NCI-H774 (cell line): ENCODE measurements at regions not wholly inside any gene's neighbourhood (a gene's known extent, or its start where the extent isn't known, plus 50 kb on each side); places are given as distances from the start of the nearest gene placed in this dataset.

ENCODE experiments used
- DNase-seq: peaks from one replicate; lab custom pipeline; 2025; lab: John Stamatoyannopoulos, UW

GRCh38 chr3:106616556-106616955 is 747.7 kb upstream of the CBLB start:
- no peak for DNase-seq

- no peak for DNase-seq
These were observed 748.5 kb upstream of the CBLB start for GRCh38 chr3:106617276-106617675.

GRCh38 chr3:106620646-106621045 is 751.8 kb upstream of the CBLB start:
- DNase-seq: no peak

GRCh38 chr3:106624154-106624553 is 753.1 kb upstream of the CCDC54 start:
- DNase-seq: no peak

- DNase-seq: no peak
These were observed 748.8 kb upstream of the CCDC54 start for GRCh38 chr3:106628407-106628806.

GRCh38 chr3:106629215-106629832 is 747.9 kb upstream of the CCDC54 start:
- DNase-seq: no peak

- DNase-seq: no peak
These were observed 745.7 kb upstream of the CCDC54 start for GRCh38 chr3:106631373-106632108.

- no peak for DNase-seq
These were observed 742.0 kb upstream of the CCDC54 start for GRCh38 chr3:106635271-106635670.

GRCh38 chr3:106635826-106636225 is 741.4 kb upstream of the CCDC54 start:
- no peak for DNase-seq

GRCh38 chr3:106640353-106640752 is 736.9 kb upstream of the CCDC54 start:
- no peak for DNase-seq

GRCh38 chr3:106642161-106642560 is 735.1 kb upstream of the CCDC54 start:
- DNase-seq: no peak

- no peak for DNase-seq
These were observed 733.5 kb upstream of the CCDC54 start for GRCh38 chr3:106643684-106644161.

GRCh38 chr3:106673926-106674569 is 703.2 kb upstream of the CCDC54 start:
- no peak for DNase-seq

- no peak for DNase-seq
These were observed 701.8 kb upstream of the CCDC54 start for GRCh38 chr3:106675451-106675850.

GRCh38 chr3:106678657-106679390 is 698.4 kb upstream of the CCDC54 start:
- peak; percentile 10 for DNase-seq

- DNase-seq: no peak
These were observed 693.2 kb upstream of the CCDC54 start for GRCh38 chr3:106683953-106684620.

GRCh38 chr3:106685745-106686144 is 691.5 kb upstream of the CCDC54 start:
- DNase-seq: no peak

- no peak for DNase-seq
These were observed 689.3 kb upstream of the CCDC54 start for GRCh38 chr3:106687905-106688304.

GRCh38 chr3:106688464-106688863 is 688.8 kb upstream of the CCDC54 start:
- peak; percentile 36 for DNase-seq

GRCh38 chr3:106691476-106691875 is 685.8 kb upstream of the CCDC54 start:
- no peak for DNase-seq

GRCh38 chr3:106692624-106693023 is 684.6 kb upstream of the CCDC54 start:
- DNase-seq: no peak

GRCh38 chr3:106699122-106699521 is 678.1 kb upstream of the CCDC54 start:
- peak; percentile 64 for DNase-seq
